Skin of body (tissue), 1 donor: ENCODE measurements at regions not wholly inside any gene's neighbourhood (a gene's known extent, or its start where the extent isn't known, plus 50 kb on each side); places are given as distances from the start of the nearest gene placed in this dataset.
"Not testable (repeated sequence)": the region's sequence is repeated elsewhere in the genome, so short reads cannot be mapped to it uniquely, and the experiment has no call there.

Source experiments
- DNase-seq: peaks from one replicate; lab custom pipeline; 2025; lab: John Stamatoyannopoulos, UW

- DNase-seq: no peak
Observed at GRCh38 chr11:70886676-70887541, 365.5 kb downstream of the SHANK2 start.

- DNase-seq: no peak
Observed at GRCh38 chr11:70887542-70887827, 364.9 kb downstream of the SHANK2 start.

GRCh38 chr11:70888061-70888460, 364.3 kb downstream of the SHANK2 start:
- DNase-seq: no peak

- DNase-seq: no peak
Observed at GRCh38 chr11:70889411-70889810, 363.0 kb downstream of the SHANK2 start.

- no peak for DNase-seq
Observed at GRCh38 chr11:70891844-70892380, 360.5 kb downstream of the SHANK2 start.

GRCh38 chr11:70892889-70893288, 359.5 kb downstream of the SHANK2 start:
- no peak for DNase-seq

GRCh38 chr11:70894566-70895365, 357.6 kb downstream of the SHANK2 start:
- no peak for DNase-seq

GRCh38 chr11:70895366-70895670, 357.1 kb downstream of the SHANK2 start:
- no peak for DNase-seq

- DNase-seq: no peak
Observed at GRCh38 chr11:70897429-70897828, 354.9 kb downstream of the SHANK2 start.

- no peak for DNase-seq
Observed at GRCh38 chr11:70899616-70900015, 352.8 kb downstream of the SHANK2 start.

GRCh38 chr11:70900540-70900939, 351.8 kb downstream of the SHANK2 start:
- no peak for DNase-seq

GRCh38 chr11:70901951-70902521, 350.3 kb downstream of the SHANK2 start:
- DNase-seq: no peak

GRCh38 chr11:70903229-70903628, 349.1 kb downstream of the SHANK2 start:
- DNase-seq: not testable (repeated sequence)

- DNase-seq: no peak
Observed at GRCh38 chr11:70906101-70906500, 346.3 kb downstream of the SHANK2 start.

- DNase-seq: no peak
Observed at GRCh38 chr11:70908223-70908622, 344.2 kb downstream of the SHANK2 start.

- DNase-seq: no peak
Observed at GRCh38 chr11:70910835-70911234, 341.5 kb downstream of the SHANK2 start.

- DNase-seq: no peak
Observed at GRCh38 chr11:70912226-70912840, 340.0 kb downstream of the SHANK2 start.

- DNase-seq: no peak
Observed at GRCh38 chr11:70913715-70914231, 338.6 kb downstream of the SHANK2 start.

GRCh38 chr11:70914496-70914895, 337.9 kb downstream of the SHANK2 start:
- DNase-seq: no peak

GRCh38 chr11:70915158-70915985, 337.0 kb downstream of the SHANK2 start:
- DNase-seq: peak; percentile 70

GRCh38 chr11:70916351-70916750, 336.0 kb downstream of the SHANK2 start:
- DNase-seq: no peak
